HG03469 (cell line): ENCODE measurements at regions not wholly inside any gene's neighbourhood (a gene's known extent, or its start where the extent isn't known, plus 50 kb on each side); places are given as distances from the start of the nearest gene placed in this dataset.
"Not testable (repeated sequence)": the region's sequence is repeated elsewhere in the genome, so short reads cannot be mapped to it uniquely, and the experiment has no call there.

Experiments
- ATAC-seq: cut with Tn5 transposase; IDR thresholded peaks from one replicate; pipeline ENCODE4 v1.9.1; 2021; ENCODE audit warnings: mild to moderate bottlenecking, moderate library complexity, moderate number of reproducible peaks; ENCODE audit not compliant: unreplicated experiment

DNA sequence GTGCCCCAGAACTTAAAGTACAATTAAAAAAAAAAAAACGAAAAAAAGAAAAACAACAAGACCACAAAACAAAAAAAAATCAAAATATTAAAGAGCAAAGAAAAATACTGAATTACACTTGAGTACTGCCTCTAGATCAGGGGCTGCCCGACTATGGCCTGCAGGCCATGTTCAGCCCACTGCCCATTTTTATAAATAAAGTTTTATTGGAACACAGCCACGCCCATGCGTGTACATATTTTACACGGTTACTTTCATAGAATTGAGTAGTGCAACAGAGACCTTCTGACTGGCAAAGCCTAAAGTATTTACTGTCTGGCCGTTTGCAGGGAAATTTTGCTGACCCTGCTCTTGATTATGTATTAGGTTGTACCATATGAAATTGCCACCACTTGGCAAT, 130.5 kb downstream of the ATXN3L start:
- no peak for ATAC-seq

DNA sequence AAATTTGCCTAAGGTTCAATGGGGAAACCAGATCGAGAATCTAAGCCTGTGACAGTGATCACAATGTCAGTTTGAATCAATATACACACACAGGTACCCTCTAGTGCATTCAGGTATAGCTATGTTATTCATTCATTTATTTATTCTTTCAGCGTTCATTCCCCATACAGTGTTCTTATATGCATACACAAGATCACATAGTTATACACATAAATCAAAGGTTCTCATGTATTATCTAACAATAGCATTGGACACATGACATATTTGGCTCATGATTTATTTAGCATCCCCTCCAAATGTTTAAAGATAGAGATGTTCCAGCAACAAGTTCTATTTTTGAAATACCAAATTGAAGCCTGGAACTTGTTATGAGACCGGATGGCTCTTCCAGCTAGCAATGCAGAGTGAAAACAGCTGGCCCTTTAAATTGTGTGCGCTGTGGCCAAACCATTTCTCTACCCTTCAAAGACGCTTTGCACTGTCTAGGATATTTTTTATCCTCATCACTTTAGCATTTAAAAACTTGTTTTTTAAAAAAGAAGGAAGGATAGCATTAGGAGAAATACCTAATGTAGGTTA, 131.0 kb downstream of the ATXN3L start:
- no peak for ATAC-seq

DNA sequence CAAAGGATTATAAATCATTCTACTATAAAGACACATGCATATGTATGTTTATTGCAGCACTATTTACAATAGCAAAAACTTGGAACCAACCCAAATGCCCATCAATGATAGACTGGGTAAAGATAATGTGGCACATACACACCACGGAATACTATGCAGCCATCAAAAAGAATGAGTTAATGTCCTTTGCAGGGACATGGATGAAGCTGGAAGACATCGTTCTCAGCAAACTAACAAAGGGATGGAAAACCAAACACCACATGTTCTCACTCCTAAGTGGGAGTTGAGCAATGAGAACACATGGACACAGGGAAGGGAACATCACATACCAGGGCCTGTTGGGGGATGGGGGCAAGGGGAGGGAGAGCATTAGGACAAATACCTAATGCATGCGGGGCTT, 133.2 kb downstream of the ATXN3L start:
- not testable (repeated sequence) for ATAC-seq

DNA sequence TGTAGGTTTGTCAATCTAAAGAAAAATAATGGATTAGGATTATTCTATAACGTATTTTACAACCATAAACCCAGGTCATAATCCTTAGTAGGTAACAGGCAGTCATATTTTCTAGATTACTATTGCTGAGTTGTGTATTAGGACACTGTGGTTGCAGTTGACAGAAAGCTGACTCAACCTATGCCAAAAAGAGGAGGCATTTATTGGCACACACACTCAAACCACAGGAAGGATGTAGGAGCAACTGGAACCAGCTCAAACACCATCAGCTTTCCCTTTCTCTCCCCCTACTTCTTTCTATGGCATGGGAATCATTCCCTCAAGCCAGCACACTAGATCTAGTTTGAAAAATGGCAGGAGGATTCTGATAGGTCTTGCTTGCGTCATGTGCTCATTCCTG, 136.4 kb upstream of the FAM9C start:
- no peak for ATAC-seq

DNA sequence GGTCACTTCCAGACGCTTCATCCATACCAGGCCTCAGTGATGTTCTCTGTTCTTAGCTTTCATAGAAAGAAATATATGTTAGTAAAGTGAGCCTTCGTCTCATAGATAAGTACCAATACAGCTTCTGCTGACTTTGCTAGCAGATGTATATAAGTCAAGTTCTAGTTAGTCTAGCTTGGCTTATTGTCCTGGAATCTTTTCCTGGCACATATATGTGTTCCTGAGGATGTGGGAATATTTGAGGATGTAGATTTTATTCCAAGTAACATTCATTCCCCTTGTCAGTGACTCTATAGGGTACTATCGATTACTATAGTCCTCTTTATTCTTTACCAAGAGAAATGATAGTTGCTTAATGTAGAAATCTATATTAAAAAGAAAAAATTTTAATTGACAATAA, 135.2 kb upstream of the FAM9C start:
- ATAC-seq: no peak

DNA sequence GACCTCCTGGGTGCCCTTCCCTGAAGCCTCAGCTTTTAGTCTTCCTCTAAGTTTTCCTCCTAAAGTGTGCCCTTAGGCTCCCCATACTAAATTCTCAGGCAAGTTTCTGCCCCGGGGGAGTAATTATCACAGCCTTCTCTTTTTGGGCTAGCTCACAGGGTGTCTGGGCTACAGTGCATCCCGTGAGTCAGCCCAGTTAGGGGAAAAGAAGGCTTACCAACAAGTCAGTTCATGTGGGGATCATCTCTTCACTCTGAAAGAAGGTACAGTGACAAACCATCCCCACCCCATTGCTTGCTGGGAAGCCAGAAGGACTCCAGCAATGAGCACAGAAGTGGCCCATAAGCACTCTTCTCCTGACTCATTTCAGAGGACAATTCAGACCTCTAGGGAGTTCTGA, 134.7 kb upstream of the FAM9C start:
- no peak for ATAC-seq

DNA sequence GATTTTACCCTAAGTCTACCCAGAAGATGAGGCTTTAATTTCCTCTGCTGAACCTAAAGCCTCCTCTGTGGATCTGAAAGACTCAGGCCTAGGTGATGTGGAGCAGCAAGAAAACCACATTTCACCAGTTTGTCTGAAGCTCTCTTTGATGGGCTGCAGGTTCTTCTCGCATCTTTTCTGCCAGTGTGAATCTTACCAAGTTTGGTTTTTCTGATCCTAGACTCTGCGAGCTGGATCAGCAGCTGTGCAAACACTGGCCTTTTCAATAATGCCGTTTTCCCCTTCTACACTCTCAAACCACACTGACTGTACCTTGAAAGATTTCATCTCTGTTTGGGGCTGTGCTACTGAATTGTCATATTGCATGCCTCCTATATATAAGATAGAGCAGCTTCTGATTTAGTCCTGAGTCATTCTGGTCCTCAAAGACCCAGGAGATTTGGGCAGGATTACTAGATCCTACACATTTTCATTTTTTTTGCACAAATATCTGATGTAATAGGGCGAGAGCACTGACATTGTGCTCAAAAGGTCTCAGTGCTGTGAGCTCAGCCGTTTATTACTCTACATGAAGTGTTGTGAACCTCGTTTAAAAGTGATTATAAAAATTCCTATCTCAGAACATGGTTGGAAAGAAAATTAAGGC, 133.6 kb upstream of the FAM9C start:
- ATAC-seq: no peak

DNA sequence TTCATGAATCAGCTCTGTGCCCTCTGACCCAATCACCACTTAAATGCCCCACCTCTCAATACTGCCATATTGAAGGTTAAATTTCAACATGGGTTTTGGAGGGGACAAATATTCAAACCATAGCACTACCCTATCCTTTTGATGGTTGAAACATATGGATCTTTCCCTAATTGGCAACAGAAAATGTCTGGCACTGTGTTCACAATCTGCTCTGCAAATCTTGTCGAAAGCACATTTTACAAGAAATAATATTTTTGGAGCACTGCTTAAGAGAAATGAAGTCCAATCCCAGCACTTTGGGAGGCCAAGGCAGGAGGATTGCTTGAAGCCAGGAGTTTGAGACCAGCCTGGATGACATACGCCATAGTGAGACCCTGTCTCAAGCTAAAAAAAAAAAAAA, 130.6 kb upstream of the FAM9C start:
- no peak for ATAC-seq

DNA sequence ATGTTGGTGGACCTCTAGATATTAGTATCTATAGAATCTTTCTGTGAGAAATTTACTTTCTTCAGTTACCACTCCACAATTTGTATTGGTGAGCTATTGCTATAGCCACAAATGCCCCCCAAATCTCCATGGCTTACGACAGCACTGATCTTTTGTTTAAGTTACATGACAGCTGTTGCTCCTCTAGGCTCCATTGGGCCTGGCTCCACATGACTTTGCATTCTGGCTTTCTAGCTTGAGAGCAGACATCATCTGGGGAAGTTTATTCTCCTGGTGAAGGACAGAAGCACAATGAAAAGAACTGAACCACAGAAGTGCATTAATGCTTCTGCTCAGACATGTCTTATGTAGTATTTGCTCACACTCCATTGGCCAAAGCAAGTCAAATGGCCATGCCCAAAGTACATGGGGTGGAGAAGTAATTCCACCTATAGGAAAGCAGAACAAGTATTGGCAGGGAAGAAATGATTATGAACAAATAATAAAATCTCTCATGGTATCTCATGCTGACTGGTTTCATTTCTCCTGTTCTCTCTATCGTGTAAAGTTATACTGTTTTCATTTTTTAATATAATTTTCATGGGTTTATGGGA, 126.6 kb upstream of the FAM9C start:
- no peak for ATAC-seq

DNA sequence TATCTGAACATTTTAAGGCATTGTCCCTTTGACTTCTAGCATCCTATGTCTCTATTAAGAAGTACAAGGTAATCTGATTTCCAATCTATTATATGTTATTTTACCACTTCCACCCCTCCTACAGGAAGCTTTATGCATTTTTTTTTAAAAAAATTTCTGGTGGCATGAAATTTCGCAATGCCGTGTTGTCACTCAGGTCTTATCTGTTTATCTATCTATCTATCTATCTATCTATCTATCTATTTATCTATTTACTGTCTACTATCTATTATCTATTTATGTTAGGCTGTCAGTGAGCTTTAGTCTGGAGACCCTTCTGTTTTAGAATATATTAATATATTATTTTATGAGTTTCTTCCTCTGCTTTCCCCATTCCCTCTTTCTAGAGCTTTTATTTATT, 125.3 kb upstream of the FAM9C start:
- no peak for ATAC-seq

DNA sequence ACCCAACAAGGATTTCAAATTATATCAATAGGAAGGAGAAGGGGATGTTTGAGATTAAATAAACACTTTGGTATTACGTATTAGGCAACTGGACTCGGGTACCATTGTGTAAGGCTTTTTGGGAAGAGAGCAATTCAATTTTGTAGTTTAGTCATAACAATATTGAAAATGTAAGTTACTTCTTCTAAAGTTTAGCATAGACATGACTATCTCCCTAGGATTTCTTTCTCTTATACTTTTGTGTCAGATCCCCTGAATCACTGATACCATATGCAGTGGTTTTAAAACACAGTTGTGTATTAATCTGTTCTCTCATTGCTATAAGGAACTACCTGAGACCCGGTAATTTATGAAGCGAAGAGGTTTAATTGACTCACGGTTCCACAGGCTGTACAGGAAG, 123.8 kb upstream of the FAM9C start:
- no peak for ATAC-seq

DNA sequence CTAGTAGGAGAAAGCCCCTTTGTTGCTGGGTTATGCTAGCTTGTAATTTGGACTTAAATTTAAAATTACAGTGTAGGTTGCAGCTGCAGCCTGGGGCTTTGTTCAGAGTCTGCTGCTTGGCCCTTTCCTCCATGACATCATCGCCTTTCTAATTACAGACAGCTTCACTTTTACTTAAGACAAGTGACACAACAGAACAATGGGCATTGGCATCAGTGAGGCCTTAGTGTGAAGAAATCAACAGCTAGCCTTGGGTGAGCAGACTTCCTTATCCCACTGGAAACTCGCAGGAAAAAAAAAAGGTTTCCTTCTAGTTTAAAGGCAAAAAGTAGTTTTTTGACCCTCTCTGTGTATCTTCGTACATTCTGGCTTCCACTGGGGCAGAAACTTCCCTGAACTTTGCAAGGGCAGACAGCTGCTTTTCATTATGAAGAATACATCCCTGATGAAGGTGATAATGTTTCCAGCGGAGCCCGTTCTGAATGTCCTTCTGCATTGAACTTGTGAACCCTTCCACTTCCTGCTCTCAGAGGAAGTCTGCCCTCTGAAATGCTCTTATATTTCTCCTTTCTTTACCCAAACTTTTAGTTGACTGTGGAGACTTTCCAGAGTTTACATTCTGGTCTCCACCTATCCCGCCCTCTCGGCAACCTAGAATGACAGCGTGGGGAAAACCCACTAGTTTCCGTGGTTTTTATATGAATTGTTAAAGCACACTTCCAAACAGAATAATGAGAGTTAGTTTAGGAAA, 123.2 kb upstream of the FAM9C start:
- ATAC-seq: no peak

DNA sequence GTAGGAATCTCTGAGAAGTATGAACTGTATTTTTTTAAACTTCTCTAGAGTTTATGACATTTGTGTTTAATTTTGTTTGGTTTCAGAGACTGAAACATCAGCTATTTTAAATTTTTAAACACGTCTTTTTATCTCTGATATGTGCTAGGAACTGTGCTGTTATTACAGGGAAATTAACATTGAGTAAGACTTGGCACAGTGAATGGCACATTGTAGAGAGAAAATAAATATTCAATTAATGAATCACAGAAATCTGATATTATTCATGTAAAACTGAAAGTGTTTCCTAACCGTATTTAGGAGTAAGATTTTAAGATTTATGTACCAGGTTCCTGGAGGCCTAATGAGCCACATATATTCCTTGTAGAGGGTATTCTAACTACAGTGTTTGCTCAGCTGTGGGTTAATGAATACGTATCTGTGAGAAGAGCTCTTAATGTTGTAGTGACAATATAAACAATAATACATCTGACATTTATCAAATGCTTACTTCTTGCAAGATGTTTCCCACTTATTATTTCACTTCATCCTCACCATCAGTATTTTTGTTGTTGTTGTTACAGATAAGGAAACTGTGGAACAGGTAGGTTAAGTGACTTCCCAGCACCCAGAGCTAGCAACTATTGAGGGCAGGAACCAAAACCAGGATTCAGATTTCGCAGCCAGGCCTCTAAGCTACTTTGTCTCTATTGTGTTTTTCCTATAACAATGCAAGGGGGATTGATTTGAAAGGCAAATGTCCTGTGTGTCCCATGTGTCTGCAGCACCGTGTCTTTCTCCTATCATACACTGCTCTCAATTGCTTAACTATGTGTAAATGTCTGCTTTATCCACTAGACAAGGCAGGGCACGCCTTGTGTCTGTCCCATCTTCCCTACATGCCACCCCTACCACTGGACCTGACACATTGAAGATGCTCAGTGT, 121.1 kb upstream of the FAM9C start:
- no peak for ATAC-seq

DNA sequence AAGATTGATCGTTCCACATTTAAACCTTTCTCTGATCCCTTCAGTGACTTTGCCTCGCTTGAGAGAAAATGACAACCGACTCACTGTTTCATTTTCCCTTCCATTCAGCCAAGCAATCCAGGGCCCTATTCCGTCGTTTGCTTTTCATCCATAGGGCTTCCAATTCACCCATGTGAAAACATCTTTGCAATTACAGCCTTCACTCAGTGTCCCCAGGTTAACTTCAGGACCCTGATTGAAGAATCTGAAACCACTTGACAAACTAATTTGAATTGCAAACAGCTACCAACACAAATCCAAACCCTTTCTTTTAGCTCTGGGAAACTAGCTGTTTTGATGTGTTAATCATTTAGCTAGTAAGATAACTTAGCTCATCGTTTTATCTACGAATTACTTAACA, 120.2 kb upstream of the FAM9C start:
- no peak for ATAC-seq

DNA sequence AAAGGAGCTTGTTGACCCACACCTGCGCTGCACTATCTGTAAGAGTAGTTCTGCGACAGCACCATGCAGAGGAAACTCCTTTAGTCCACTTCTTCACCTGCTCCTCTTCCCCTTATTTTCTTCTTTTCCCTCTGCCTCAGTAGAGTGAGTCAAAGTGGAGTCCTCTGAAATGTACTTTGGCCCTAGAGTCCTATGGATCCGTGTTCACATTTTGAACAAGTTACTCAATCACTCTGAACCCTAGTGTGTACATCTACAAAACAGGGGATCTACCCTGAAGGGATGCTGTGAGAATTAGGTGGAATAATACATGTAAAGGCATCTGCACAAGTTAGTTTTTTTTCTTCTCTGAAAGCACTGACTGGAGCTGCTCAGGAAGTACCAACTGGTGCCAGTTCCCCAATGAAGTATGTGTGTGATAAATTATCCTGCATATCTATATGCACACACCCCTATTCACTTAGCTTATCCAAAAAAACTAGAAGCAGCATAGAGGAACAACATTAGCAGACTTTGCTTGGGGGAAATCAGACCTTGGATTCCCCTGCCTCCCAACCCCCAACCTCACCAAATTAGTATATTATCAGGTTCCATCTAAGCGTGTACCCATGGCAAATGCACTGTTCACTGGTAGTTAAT, 118.5 kb upstream of the FAM9C start:
- no peak for ATAC-seq

DNA sequence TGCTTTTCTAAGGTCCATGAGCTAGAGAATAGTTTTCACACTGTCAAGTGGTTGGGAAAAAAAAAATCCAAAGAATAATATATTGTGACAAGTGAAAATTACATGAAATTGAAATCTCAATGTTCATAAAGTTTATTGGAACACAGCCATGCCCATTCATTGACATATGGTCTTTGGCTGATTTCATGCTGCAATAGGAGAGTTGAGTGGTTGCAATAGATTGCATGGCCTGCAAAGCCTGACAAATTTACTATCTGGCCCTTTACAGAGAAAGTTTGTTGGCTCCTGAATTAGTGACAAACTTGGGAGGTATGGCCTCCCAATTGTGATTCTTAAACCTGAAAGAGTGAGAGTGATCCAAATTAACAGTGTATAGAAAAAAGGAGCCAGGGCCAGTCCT, 115.5 kb upstream of the FAM9C start:
- ATAC-seq: no peak

DNA sequence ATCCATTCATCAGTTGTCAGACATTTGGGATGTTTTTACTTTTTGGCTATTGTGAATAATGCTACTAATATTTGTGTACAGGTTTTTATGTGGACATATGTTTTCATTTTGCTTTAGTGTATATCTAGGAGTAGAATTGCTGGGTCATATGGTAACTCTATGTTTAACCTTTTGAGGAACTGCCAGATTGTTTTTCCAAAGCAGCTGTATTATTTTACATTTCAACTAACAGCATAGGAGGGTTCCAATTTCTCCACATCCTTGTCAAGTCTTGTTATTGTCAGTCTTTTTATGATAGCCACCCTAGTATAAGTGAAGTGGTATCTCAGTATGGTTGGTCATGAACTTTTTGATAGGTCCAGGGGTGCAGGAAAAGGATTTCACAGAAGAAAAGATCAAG, 114.5 kb upstream of the FAM9C start:
- no peak for ATAC-seq

DNA sequence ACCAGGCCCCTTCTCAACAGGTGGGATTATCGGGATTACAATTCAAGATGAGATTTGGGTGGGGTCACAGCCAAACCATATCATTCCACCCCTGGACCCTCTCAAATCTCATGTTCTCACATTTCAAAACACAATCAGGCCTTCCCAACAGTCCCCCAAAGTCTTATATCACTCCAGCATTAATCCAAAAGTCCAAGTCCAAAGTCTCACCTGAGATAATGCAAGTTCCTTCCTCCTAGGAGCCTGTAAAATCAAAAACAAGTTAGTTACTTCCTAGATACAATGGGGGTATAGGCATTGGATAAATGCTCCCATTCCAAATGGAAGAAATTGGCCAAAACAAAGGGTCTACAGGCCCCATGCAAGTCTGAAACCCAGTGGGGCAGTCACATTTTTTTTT, 111.1 kb upstream of the FAM9C start:
- ATAC-seq: not testable (repeated sequence)

DNA sequence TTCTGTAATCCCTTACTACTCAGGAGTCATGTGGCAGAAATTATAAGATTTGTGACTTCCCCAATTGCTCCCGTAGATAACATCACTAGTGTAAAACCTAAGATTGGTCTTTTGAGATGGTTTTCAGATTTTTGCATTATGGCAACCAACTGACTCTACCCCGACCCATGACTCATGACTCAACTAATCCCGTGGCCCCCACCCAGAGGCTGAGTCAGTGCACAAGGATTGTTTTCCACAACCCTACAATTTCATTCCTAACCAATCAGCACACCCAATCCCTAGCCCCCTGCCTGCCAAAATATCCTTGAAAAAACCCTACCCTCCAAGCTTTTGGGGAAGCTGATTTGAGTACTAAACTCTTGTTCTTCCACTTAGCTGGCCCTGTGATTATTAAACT, 109.4 kb upstream of the FAM9C start:
- no peak for ATAC-seq

DNA sequence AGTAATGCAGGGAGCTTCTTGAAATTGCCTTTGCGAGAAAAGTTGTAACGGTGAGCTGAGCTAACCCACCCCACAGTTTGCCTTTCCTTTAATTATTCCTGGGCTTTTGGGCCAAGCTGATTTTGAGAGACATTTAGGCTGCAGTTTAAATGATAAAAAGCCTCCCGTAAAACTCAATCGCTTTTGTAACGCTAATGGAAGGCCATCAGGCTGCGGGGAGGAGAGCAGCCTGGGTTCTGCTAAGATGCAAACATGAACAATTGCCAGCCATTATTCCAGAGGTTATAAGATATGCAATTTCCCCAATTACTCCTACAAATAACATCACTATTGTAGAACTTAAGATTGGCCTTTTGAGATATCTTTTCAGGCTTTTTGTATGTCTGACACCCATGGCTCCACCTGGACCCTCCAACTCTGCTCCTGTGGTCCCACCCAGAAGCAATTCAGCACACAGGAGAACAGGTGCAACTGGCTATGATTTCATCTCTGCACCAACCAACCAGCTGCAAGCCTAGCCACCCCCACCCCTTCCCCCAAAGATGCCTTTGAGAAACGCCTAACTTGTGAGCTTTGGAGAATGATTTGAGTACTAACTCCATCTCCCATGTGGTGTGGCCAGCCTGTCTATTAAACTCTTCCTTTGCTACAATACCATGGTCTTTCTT, 108.2 kb upstream of the FAM9C start:
- no peak for ATAC-seq
